GM03348 (cell line): ENCODE measurements at regions not wholly inside any gene's neighbourhood (a gene's known extent, or its start where the extent isn't known, plus 50 kb on each side); places are given as distances from the start of the nearest gene placed in this dataset.
"Not testable (repeated sequence)": the region's sequence is repeated elsewhere in the genome, so short reads cannot be mapped to it uniquely, and the experiment has no call there.

Experiments used
- DNase-seq: peaks from one replicate; pipeline ENCODE4 v3.0.0; 2012; ENCODE audit warnings: low spot score

- no peak for DNase-seq
These were observed 705.9 kb downstream of the MAFB start for GRCh38 chr20:39983183-39983582.

GRCh38 chr20:39974966-39975501 lies 714.0 kb downstream of the MAFB start:
- no peak for DNase-seq

DNA sequence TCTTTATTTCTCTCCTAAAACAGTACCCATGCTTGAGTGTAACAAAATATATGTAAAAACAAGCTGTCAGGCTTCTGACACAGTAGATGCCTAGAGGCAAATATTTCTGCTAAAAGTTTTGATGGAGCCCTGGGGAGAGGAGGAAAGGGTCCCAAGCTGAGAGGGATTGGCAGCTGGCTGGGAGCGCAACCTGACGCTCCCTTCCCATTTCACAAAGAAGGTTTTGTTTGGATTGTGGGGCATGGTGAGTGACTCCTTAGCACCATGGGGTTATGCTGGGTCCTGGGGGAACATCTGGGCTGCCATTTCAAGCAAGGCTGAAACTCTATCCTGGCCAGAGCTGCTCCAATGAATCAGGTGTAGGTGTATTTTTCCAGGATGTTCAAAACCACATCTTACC lies 720.5 kb downstream of the MAFB start:
- no peak for DNase-seq

- no peak for DNase-seq
These were observed 721.2 kb downstream of the MAFB start for GRCh38 chr20:39967806-39968205.

- DNase-seq = no peak
These were observed 727.3 kb downstream of the MAFB start for GRCh38 chr20:39961637-39962244.

- no peak for DNase-seq
These were observed 728.3 kb downstream of the MAFB start for GRCh38 chr20:39960522-39961428.

DNA sequence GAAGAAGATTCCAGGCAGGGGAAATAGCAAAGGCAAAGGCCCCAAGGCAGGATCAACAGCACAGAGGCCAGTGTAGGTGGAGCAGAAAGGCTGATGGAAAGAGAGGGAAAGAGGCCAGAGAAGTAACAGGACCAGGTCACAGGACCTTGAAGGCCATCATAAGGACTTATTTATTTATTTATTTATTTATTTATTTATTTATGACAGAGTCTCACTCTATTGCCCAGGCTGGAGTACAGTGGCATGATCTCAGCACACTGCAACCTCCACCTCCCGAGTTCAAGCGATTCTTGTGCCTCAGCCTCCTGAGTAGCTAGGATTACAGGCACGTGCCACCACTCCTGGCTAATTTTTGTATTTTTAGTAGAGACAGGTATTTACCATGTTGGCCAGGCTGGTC lies 731.1 kb downstream of the MAFB start:
- not testable (repeated sequence) for DNase-seq

- DNase-seq = no peak
These were observed 734.4 kb downstream of the MAFB start for GRCh38 chr20:39954621-39955020.

- no peak for DNase-seq
These were observed 742.1 kb downstream of the MAFB start for GRCh38 chr20:39946931-39947330.

DNA sequence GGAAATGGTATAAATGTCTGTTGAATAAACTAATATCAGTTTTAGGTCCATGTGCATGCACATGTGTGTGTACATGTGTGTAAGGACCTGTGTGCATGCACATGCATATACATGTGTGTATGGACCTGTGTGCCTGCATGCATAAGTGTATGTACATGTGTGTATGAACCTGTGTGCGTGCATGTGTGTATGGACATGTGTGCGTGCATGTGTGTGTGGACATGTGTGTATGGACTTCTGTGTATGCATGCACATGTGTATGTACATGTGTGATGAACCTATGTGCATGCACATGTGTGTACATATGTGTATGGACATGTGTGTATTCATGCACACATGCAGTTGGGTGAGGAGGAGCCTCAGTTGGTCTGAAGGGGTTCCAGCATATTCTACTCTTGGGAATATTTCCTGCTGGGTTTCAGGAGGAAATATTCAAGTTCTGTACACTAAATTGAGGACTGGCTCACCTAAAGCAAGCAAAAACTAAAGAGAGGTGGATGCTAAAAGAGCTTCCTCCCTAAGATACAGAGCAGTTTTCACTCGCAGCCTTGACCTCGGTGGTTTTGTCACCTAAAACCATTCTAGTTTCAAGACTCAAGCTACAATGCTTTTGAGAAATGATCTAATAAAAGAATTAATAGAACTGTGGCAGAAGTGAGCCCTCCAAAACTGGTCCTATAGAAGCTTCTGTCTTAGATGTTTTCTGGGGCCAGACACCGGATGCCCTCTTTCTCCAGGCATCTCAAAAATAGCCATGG lies 742.8 kb downstream of the MAFB start:
- no peak for DNase-seq

- DNase-seq = no peak
These were observed 744.2 kb downstream of the MAFB start for GRCh38 chr20:39944861-39945260.

- no peak for DNase-seq
These were observed 745.7 kb downstream of the MAFB start for GRCh38 chr20:39943336-39943735.

DNA sequence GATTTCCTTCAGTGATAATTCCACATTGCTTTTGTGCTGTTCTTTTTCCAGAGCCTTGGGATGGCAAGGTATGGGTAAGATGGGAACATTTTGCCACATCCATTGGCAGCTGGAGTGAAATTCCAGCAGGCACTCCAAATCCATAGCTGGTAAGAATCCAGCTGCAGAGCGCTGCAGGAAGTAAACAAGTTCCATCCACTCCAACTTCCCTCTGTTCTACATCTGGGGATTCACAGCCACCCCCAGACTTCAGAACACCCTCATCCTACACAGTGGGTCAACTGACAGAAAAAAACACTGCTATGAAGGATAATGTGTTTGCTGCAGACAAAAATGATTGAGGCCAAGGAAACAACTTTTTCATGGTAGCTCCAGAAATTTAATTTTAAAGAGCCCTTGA lies 747.8 kb downstream of the MAFB start:
- no peak for DNase-seq

- no peak for DNase-seq
These were observed 749.7 kb downstream of the MAFB start for GRCh38 chr20:39939241-39939865.

DNA sequence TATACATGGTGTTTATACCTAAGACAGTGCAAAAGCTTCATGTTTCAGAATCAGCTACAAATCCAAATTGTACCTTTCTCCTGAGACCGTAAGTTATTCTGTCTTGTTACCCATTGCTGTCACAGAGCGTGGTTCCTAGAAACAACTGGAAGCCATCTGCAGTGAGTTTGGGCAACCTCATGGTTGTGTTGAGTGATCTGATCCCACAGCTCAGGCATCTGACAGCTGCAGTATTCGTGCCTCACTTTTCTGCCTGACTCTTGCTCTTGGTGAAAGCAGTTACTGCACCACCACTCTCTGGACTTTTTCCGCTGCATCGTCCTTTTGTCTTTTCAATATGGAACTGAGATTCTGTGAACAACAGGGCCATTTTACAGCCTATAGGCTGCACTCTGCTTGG lies 752.6 kb downstream of the MAFB start:
- no peak for DNase-seq

DNA sequence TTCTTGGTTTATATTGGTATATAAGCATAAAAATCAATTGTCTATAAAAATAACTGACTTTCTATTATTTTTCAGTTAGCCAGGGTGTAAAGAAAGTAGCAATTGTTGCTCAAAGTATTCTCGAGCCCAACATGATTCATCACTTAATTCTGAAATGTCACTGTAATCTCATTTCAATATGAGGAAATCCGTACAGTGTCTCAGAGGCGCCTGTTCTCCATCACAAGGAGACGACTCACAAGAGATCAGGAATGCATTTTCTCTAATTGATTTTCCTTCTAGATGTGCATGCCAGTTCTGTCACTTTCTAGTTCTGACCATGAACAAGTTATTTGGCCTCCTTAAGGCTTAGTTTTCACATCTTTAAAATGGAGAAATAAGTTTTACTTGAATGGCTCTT lies 753.1 kb downstream of the MAFB start:
- no peak for DNase-seq

DNA sequence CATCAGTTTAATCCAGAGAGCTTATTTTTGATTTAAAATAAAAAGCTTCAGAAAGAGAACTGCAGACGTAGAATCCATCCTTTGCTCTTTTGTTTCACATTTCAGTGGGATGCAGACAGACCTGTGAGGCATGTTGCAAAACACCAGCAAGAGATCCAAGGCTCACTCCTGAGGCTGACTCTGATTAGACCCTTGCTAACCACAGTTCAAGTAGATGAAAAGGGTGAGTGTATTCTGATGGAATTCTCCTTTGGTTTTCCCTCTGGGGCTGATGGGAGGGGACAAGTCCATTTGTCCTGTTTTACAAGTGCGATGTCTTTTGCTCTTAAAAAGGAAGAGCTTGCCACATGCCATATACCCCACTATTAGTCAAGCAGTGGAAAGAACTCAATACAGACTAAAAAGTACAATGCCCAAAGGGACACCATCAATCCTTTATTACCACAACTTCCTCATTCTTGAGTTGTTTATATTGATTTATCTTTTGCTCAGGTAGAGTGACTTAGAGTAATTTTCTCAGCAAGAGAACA lies 772.7 kb downstream of the MAFB start:
- DNase-seq = no peak

DNA sequence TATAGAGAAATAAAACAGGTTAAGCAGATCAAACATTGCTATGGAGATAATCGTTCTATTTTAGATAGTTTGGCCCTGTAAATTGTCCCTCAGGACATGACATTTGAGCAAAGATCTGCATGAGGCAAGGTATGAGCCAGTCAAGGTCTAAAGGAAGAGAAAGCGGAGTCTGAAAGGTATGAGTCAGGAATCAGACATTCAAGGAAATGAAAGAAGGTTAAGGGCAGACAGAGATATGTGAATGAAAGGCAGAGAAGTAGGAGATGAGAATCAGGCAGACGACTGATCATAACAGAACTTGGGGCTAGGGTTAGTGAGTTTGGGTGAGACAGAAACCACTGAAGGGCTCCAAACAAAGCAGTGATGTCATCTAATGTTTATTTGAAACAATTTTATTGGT lies 775.8 kb downstream of the MAFB start:
- no peak for DNase-seq

GRCh38 chr20:39911497-39911896 lies 777.5 kb downstream of the MAFB start:
- DNase-seq = no peak

DNA sequence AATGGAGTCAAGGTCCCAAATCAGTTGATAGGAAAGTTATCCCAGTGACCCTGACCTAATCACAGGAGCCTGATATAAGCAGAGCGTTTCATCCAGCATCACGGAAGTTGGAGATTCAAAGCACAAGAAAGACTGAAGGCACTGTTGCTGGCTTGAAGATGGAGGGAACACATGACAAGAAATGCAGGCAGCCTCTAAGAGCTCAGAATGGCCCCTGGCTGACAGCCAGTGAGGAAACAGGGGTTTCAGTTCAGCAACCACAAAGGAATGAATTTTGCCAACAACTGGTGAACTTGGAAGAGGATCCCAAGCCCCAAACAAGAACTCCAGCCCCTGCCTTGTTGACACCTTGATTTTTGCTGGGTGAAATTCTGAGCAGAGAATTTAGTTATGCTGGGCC lies 778.5 kb downstream of the MAFB start:
- no peak for DNase-seq

DNA sequence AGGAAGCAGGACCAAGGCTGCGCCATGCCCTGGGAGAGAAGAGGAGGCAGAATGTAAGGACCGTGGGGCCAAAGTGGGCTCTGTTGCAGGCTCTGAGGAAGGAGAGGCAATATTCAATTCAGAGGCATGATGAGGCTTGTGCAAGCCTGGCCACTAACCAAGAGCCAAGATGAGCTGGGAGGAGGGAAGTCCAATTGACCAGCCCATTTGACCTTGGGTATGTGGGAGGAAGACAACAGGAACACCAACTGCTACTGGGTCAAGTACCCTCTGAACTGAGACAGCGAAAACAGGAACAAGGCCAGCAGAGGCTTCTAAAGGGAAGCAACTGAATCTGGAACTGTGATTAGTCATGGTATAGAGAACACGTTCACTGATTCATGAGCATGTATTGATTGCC lies 779.6 kb downstream of the MAFB start:
- no peak for DNase-seq
